MM.1S (cell line): ENCODE measurements at regions not wholly inside any gene's neighbourhood (a gene's known extent, or its start where the extent isn't known, plus 50 kb on each side); places are given as distances from the start of the nearest gene placed in this dataset.

ENCODE experiments used
- DNase-seq: peaks from one replicate; pipeline ENCODE4 v3.0.0-alpha.2; 2015
- H2AFZ ChIP-seq: fragments of 300-600 bp; sonication (generic); 2 replicates; pipeline ENCODE4 v1.6.0; 2016; ENCODE audit warnings: antibody characterized with exemption, low read length
- H3F3A ChIP-seq: fragments of 300-600 bp; sonication (generic); 2 replicates; pipeline ENCODE4 v1.6.1; 2016; ENCODE audit warnings: mild to moderate bottlenecking, antibody characterized with exemption, low read length, moderate library complexity, mixed read lengths; ENCODE audit not compliant: insufficient read depth
- H3K27ac ChIP-seq: fragments of 300-600 bp; sonication (generic); 2 replicates; pipeline ENCODE4 v1.5.1; 2016; ENCODE audit warnings: mild to moderate bottlenecking, low read length
- H3K27me3 ChIP-seq: fragments of 300-600 bp; sonication (generic); replicated peaks from 2 replicates; pipeline ENCODE4 v1.6.0; 2016; ENCODE audit warnings: low read length; ENCODE audit not compliant: insufficient read depth
- H3K36me3 ChIP-seq: fragments of 300-600 bp; sonication (generic); replicated peaks from 2 replicates; pipeline ENCODE4 v1.6.1; 2016; ENCODE audit warnings: mild to moderate bottlenecking, low read length, mixed read lengths; ENCODE audit not compliant: insufficient read depth
- H3K4me1 ChIP-seq: fragments of 300-600 bp; sonication (generic); 2 replicates; pipeline ENCODE4 v1.6.1; 2016; ENCODE audit warnings: low read length, mixed read lengths
- H3K4me2 ChIP-seq: fragments of 300-600 bp; sonication (generic); 2 replicates; pipeline ENCODE4 v1.6.0; 2016; ENCODE audit warnings: low read depth, low read length
- H3K4me3 ChIP-seq: fragments of 300-600 bp; sonication (generic); 2 replicates; pipeline ENCODE4 v1.5.1; 2016; ENCODE audit warnings: low read length, mixed read lengths
- H3K79me2 ChIP-seq: fragments of 300-600 bp; sonication (generic); 2 replicates; pipeline ENCODE4 v1.6.1; 2016; ENCODE audit warnings: mixed run types, low read length, mixed read lengths
- H3K9ac ChIP-seq: fragments of 300-600 bp; sonication (generic); 2 replicates; pipeline ENCODE4 v1.6.1; 2016; ENCODE audit warnings: low read length, mixed read lengths
- H3K9me2 ChIP-seq: fragments of 300-600 bp; sonication (generic); replicated peaks from 2 replicates; pipeline ENCODE4 v1.6.1; 2016; ENCODE audit warnings: mild to moderate bottlenecking, low read length, mixed read lengths; ENCODE audit not compliant: insufficient read depth
- H3K9me3 ChIP-seq: fragments of 300-600 bp; sonication (generic); replicated peaks from 2 replicates; pipeline ENCODE4 v1.6.1; 2016; ENCODE audit warnings: mild to moderate bottlenecking, low read length, mixed read lengths; ENCODE audit not compliant: insufficient read depth
- H4K20me1 ChIP-seq: fragments of 300-600 bp; sonication (generic); 2 replicates; pipeline ENCODE4 v1.6.1; 2016; ENCODE audit warnings: mild to moderate bottlenecking, low read length, moderate library complexity, mixed read lengths; ENCODE audit not compliant: insufficient read depth
- CTCF ChIP-seq: fragments of 300-600 bp; sonication (generic); IDR thresholded peaks from 2 replicates; pipeline ENCODE4 v1.5.1; 2016; ENCODE audit warnings: antibody characterized with exemption, low read length, mixed read lengths
- EZH2 ChIP-seq: fragments of 300-600 bp; sonication (generic); optimal IDR thresholded peaks from 2 replicates; pipeline ENCODE3; 2017; ENCODE audit warnings: low read depth, mild to moderate bottlenecking, antibody characterized with exemption, low read length, mixed read lengths
- EZH2phosphoT487 ChIP-seq: fragments of 300-600 bp; sonication (generic); IDR thresholded peaks from 2 replicates; pipeline ENCODE4 v1.6.1; 2018; ENCODE audit warnings: antibody characterized with exemption, low read length

GRCh38 chr7:94276795-94277194 is 117.9 kb upstream of the COL1A2 start:
- TF ChIP-seq EZH2 (no peak), EZH2phosphoT487 (no peak), CTCF (peak; percentile 45)
- Histone ChIP-seq H3K4me2 (no peak overlapping the region), H3K27ac (no peak overlapping the region)

GRCh38 chr7:94277236-94277635 is 117.5 kb upstream of the COL1A2 start:
- no peaks in the 10 kb centered on the region for H3K79me2 ChIP-seq
- no peak overlapping the region for H3K27ac ChIP-seq
- H2AFZ ChIP-seq: no peak overlapping the region
- no peak overlapping the region for H3K4me3 ChIP-seq
- no peaks in the 10 kb centered on the region for H3K27me3 ChIP-seq
- no peaks in the 10 kb centered on the region for H4K20me1 ChIP-seq
- no peaks in the 10 kb centered on the region for H3K9me3 ChIP-seq
- no peaks in the 10 kb centered on the region for H3K4me1 ChIP-seq
- no peak for DNase-seq
- no peak overlapping the region for H3K9ac ChIP-seq
- H3K4me2 ChIP-seq: no peak overlapping the region
- H3K36me3 ChIP-seq: no peaks in the 10 kb centered on the region
- H3K9me2 ChIP-seq: no peaks in the 10 kb centered on the region
- H3F3A ChIP-seq: no peaks in the 10 kb centered on the region
- no peak for TF ChIP-seq CTCF
- TF ChIP-seq EZH2phosphoT487: no peak
- no peak for TF ChIP-seq EZH2

More at GRCh38 chr7:94276795-94277194, 117.9 kb upstream of the COL1A2 start:
- no peak overlapping the region for H2AFZ ChIP-seq
- peak; percentile 39 for DNase-seq
- H4K20me1 ChIP-seq: no peaks in the 10 kb centered on the region
- H3K9me2 ChIP-seq: no peaks in the 10 kb centered on the region
- no peak overlapping the region for H3K9ac ChIP-seq
- H3K79me2 ChIP-seq: no peaks in the 10 kb centered on the region
- no peaks in the 10 kb centered on the region for H3F3A ChIP-seq
- no peaks in the 10 kb centered on the region for H3K4me1 ChIP-seq
- H3K36me3 ChIP-seq: no peaks in the 10 kb centered on the region
- no peak overlapping the region for H3K4me3 ChIP-seq
- H3K27me3 ChIP-seq: no peaks in the 10 kb centered on the region
- no peaks in the 10 kb centered on the region for H3K9me3 ChIP-seq

- Histone ChIP-seq H3K4me2 (no peak overlapping the region), H3K4me1 (no peaks in the 10 kb centered on the region), H3K79me2 (no peaks in the 10 kb centered on the region), H3K9me2 (no peaks in the 10 kb centered on the region), H2AFZ (no peak overlapping the region), H3K9ac (no peak overlapping the region), H3K27me3 (no peaks in the 10 kb centered on the region), H3F3A (no peaks in the 10 kb centered on the region), H3K36me3 (no peaks in the 10 kb centered on the region), H3K9me3 (no peaks in the 10 kb centered on the region), H3K27ac (no peak overlapping the region), H4K20me1 (no peaks in the 10 kb centered on the region), H3K4me3 (no peak overlapping the region)
- no peak for DNase-seq
- no peak for TF ChIP-seq EZH2
- no peak for TF ChIP-seq EZH2phosphoT487
- TF ChIP-seq CTCF: no peak
Observed at GRCh38 chr7:94280851-94281250, 113.8 kb upstream of the COL1A2 start.
